OCI-LY7 (cell line): ENCODE measurements at regions not wholly inside any gene's neighbourhood (a gene's known extent, or its start where the extent isn't known, plus 50 kb on each side); places are given as distances from the start of the nearest gene placed in this dataset.

Experiments
- BruUV-seq: library from RNA; stranded (reverse); fragments of 400-500 nt; replicated peaks from 2 replicates; lab custom pipeline; 2021; lab: Mats Ljungman, UMichigan
- CTCF ChIA-PET: fragments of 300-600 bp; sonication (Branson Sonifier 250); formaldehyde crosslinking; loops from one replicate; lab custom pipeline; 2022; ENCODE audit warnings: antibody characterized with exemption; ENCODE audit not compliant: unreplicated experiment; lab: Charles Lee
- POLR2A ChIA-PET: fragments of 300-600 bp; sonication (Branson Sonifier 250); formaldehyde crosslinking; loops from one replicate; lab custom pipeline; 2022; ENCODE audit warnings: antibody characterized with exemption; lab: Charles Lee
- DNase-seq: peaks from one replicate; pipeline ENCODE4 v3.0.0-alpha.2; 2015; ENCODE audit warnings: low spot score
- H2AFZ ChIP-seq: fragments of 200-600 bp; sonication (generic), shearing (Covaris generic); 2 replicates; pipeline ENCODE4 v1.6.1; 2014; ENCODE audit warnings: mild to moderate bottlenecking, antibody characterized with exemption, low read length, moderate library complexity
- H3K27ac ChIP-seq: fragments of 200-600 bp; sonication (generic); 2 replicates; pipeline ENCODE4 v1.5.1; 2014; ENCODE audit warnings: mixed run types, low read depth, mild to moderate bottlenecking, moderate library complexity, low read length, inconsistent platforms; ENCODE audit not compliant: poor library complexity, severe bottlenecking
- H3K36me3 ChIP-seq: fragments of 200-600 bp; sonication (generic); 2 replicates; pipeline ENCODE4 v1.6.1; 2014; ENCODE audit warnings: mild to moderate bottlenecking, antibody characterized with exemption, low read length, moderate library complexity, mixed read lengths; ENCODE audit not compliant: insufficient read depth
- H3K4me1 ChIP-seq: fragments of 200-600 bp; sonication (generic); 2 replicates; pipeline ENCODE4 v1.5.1; 2014; ENCODE audit warnings: mild to moderate bottlenecking, low read length; ENCODE audit not compliant: insufficient read depth, poor library complexity, severe bottlenecking
- H3K4me2 ChIP-seq: fragments of 200-600 bp; sonication (generic); 2 replicates; pipeline ENCODE4 v1.6.1; 2014; ENCODE audit warnings: mild to moderate bottlenecking, low read length
- H3K4me3 ChIP-seq: fragments of 200-600 bp; sonication (generic); 2 replicates; pipeline ENCODE4 v1.5.1; 2014; ENCODE audit warnings: mild to moderate bottlenecking, low read depth, low read length; ENCODE audit not compliant: poor library complexity, severe bottlenecking
- H3K79me2 ChIP-seq: fragments of 200-600 bp; sonication (generic); 2 replicates; pipeline ENCODE4 v1.6.1; 2016; ENCODE audit warnings: low read depth, mild to moderate bottlenecking, low read length, moderate library complexity, mixed read lengths; ENCODE audit not compliant: insufficient read depth
- H3K9me2 ChIP-seq: fragments of 200-600 bp; sonication (generic); 2 replicates; pipeline ENCODE4 v1.6.1; 2016; ENCODE audit warnings: mild to moderate bottlenecking, low read length, mixed read lengths; ENCODE audit not compliant: insufficient read depth
- H3K9me3 ChIP-seq: fragments of 200-600 bp; sonication (generic); 2 replicates; pipeline ENCODE4 v1.6.1; 2014; ENCODE audit warnings: mild to moderate bottlenecking, mixed run types, low read length, mixed read lengths
- H4K20me1 ChIP-seq: fragments of 200-600 bp; sonication (generic); 2 replicates; pipeline ENCODE4 v1.6.1; 2014; ENCODE audit warnings: mild to moderate bottlenecking, antibody characterized with exemption, low read length, moderate library complexity, mixed read lengths; ENCODE audit not compliant: insufficient read depth
- EZH2phosphoT487 ChIP-seq: fragments of 200-600 bp; sonication (generic); IDR thresholded peaks from 2 replicates; pipeline ENCODE4 v1.6.1; 2018; ENCODE audit warnings: low read depth, borderline replicate concordance, mild to moderate bottlenecking, mixed run types, antibody characterized with exemption, low read length, moderate library complexity, mixed read lengths
- intact Hi-C: fragments of 100-400 bp; cut with micrococcal nuclease; formaldehyde crosslinking; loops from one replicate; pipeline ENCODE4 v1.10.0; 2022; ENCODE audit not compliant: unreplicated experiment
- TF ChIP-seq, protein P1 (sequence below): fragments of 200-600 bp; sonication (generic); conservative IDR thresholded peaks from 2 replicates; pipeline ENCODE4 v1.5.1; 2014; ENCODE audit warnings: mild to moderate bottlenecking, antibody characterized with exemption, low read length, moderate library complexity, mixed read lengths

DNA sequence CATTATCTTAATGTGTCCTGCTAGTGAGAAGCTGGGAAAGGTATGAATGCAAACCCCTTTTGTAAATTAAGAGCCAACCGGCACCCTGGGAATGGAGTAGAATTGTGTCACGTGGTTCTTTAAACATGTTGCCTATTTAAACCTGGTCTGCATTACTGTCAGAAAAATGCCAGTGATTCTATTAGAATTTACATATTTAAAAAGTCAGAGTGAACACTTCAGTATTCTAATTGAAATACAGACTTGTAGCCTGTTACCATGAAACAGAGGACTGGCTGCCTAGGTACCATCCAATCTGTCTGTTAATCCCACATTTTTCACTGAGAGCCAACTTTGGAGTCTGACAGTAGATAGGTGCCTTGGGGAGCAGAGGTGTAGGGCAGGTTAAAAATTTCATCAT is 652.3 kb upstream of the ARGLU1 start:
- CTCF ChIA-PET, result no interaction called here
- TF ChIP-seq, protein P1, sequence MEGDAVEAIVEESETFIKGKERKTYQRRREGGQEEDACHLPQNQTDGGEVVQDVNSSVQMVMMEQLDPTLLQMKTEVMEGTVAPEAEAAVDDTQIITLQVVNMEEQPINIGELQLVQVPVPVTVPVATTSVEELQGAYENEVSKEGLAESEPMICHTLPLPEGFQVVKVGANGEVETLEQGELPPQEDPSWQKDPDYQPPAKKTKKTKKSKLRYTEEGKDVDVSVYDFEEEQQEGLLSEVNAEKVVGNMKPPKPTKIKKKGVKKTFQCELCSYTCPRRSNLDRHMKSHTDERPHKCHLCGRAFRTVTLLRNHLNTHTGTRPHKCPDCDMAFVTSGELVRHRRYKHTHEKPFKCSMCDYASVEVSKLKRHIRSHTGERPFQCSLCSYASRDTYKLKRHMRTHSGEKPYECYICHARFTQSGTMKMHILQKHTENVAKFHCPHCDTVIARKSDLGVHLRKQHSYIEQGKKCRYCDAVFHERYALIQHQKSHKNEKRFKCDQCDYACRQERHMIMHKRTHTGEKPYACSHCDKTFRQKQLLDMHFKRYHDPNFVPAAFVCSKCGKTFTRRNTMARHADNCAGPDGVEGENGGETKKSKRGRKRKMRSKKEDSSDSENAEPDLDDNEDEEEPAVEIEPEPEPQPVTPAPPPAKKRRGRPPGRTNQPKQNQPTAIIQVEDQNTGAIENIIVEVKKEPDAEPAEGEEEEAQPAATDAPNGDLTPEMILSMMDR, result no peak
- TF ChIP-seq EZH2phosphoT487, result no peak
- H2AFZ ChIP-seq, result no peak overlapping the region
- POLR2A ChIA-PET, result no interaction called here
- BruUV-seq, result no TSS peak
- no peaks in the 10 kb centered on the region for H3K4me1 ChIP-seq
- no peak overlapping the region for H3K4me2 ChIP-seq
- no peaks in the 10 kb centered on the region for H3K79me2 ChIP-seq
- no peak overlapping the region for H3K4me3 ChIP-seq
- DNase-seq, result no peak
- H3K27ac ChIP-seq, result no peak overlapping the region
- intact Hi-C loops, result no loop called here
- no peaks in the 10 kb centered on the region for H3K9me3 ChIP-seq
- no peaks in the 10 kb centered on the region for H3K9me2 ChIP-seq
- H3K36me3 ChIP-seq, result no peaks in the 10 kb centered on the region
- H4K20me1 ChIP-seq, result no peaks in the 10 kb centered on the region

DNA sequence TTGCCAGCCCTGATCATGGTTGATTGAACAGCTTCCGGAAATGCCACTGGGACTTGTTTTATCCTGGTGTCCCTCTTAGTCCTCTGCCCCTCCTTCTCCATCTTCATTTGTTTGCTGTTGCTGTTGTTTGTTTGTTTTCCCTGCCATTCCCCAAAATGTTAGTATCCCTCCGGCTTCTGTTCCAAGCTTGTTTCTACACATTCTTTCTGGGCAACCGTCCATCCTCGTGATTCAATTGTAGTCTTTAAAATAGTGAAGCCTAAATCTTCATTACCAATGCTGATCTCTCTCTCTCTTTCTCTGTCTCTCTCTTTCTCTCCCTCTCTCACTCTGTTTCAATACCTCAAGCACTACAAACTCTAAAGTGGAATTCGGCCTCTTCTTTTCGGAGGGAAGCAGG is 649.3 kb upstream of the ARGLU1 start:
- Histone ChIP-seq H3K27ac (no peak overlapping the region), H3K4me3 (no peak overlapping the region), H3K4me2 (no peak overlapping the region), H3K9me2 (no peaks in the 10 kb centered on the region), H3K4me1 (no peaks in the 10 kb centered on the region), H3K9me3 (no peaks in the 10 kb centered on the region), H3K79me2 (no peaks in the 10 kb centered on the region), H2AFZ (no peak overlapping the region), H3K36me3 (no peaks in the 10 kb centered on the region), H4K20me1 (no peaks in the 10 kb centered on the region)
- POLR2A ChIA-PET, result no interaction called here
- BruUV-seq, result no TSS peak
- CTCF ChIA-PET, result no interaction called here
- TF ChIP-seq EZH2phosphoT487, result no peak
- TF ChIP-seq, protein P1, result no peak
- no peak for DNase-seq
- intact Hi-C loops, result no loop called here

DNA sequence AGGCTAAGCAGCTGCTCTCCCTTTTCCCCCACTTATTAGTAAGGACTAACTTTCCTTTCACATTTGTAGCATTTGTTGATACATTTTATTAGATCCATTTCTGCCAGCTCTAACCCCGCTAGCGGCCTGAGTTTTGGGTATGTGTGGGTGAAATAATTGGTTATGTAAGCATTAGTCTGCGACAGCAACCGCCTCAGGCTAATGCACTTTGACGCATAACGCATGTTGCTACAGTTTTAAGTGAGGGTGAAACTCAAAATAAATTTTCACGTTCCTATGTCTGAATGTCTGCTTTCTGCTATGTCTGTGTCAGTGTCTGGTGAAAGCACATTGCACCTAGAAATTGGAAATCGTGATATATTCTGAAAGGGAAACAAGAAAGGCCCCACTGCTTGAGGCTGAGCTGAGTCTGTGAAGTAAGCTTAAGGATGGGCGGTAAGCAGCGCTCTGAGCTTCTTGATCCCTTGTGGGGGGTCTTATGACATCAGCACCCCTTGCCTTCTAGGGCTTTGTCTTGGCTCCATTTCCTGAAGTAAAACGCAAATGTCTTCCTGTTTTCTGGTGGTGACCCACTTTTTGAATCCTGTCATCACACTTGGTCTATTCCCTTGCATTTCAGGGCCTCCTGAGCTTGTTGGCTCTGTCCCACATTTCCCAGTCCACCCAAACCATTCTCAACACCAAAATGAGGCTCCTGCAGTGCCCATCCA is 648.3 kb upstream of the ARGLU1 start:
- Histone ChIP-seq H3K36me3 (no peaks in the 10 kb centered on the region), H3K27ac (no peak overlapping the region), H3K4me3 (no peak overlapping the region), H3K4me2 (no peak overlapping the region), H4K20me1 (no peaks in the 10 kb centered on the region), H3K9me3 (no peaks in the 10 kb centered on the region), H3K9me2 (no peaks in the 10 kb centered on the region), H3K4me1 (no peaks in the 10 kb centered on the region), H2AFZ (no peak overlapping the region), H3K79me2 (no peaks in the 10 kb centered on the region)
- no peak for DNase-seq
- intact Hi-C loops, result no loop called here
- no TSS peak for BruUV-seq
- POLR2A ChIA-PET, result interaction anchor here (0.6 kb wide), 1 partner anchor 486 kb away, joined by 3 read pairs; no protein-coding TSS in a partner anchor
- TF ChIP-seq, protein P1, result no peak
- TF ChIP-seq EZH2phosphoT487, result no peak
- CTCF ChIA-PET, result no interaction called here
